Psoas muscle (tissue), 7 donors: ENCODE measurements at regions not wholly inside any gene's neighbourhood (a gene's known extent, or its start where the extent isn't known, plus 50 kb on each side); places are given as distances from the start of the nearest gene placed in this dataset.

ENCODE experiments used
- ATAC-seq, 4 donors: fragments of 200-7000 bp; cut with Tn5 transposase; one replicate each; pipeline ENCODE4 v1.9.1; 2020; ENCODE audit warnings: moderate library complexity in 3 of 4, mild to moderate bottlenecking in 2 of 4
- DNase-seq, 2 donors: peaks; one replicate each; pipeline ENCODE4 v3.0.0-alpha.2; 2020
- H3K27ac ChIP-seq: fragments of 200-600 bp; one replicate; pipeline ENCODE4 v1.8.0; 2022
- H3K27me3 ChIP-seq, 3 donors: fragments of 200-600 bp in 1 of 3; one replicate each; pipeline versions ENCODE4 v1.6.1 to v1.8.0; 2013 to 2022; ENCODE audit warnings: low read length in 2 of 3, mild to moderate bottlenecking in 2 of 3, moderate library complexity in 1 of 3; ENCODE audit not compliant: insufficient read depth in 3 of 3
- H3K36me3 ChIP-seq, 2 donors: fragments of 200-600 bp in 1 of 2; one replicate each; pipeline versions ENCODE4 v1.6.1 to v1.8.0; 2013 to 2022; ENCODE audit warnings: low read depth in 1 of 2, mild to moderate bottlenecking in 1 of 2, moderate library complexity in 1 of 2; ENCODE audit not compliant: insufficient read depth in 1 of 2
- H3K4me1 ChIP-seq: fragments of 200-600 bp; one replicate; pipeline ENCODE4 v1.8.0; 2022
- H3K4me3 ChIP-seq: fragments of 200-600 bp; one replicate; pipeline ENCODE4 v1.8.0; 2022; ENCODE audit warnings: mild to moderate bottlenecking
- H3K9me3 ChIP-seq: fragments of 200-600 bp; one replicate; pipeline ENCODE4 v1.8.0; 2022
- WGBS, 3 donors: extraction: QIAGEN DNeasy Blood & Tissue Kit; methylation state at CpG; one replicate each; pipeline versions ENCODE4 v1.1.6 to v1.1.7; 2013; 5-methylcytosine and 5-hydroxymethylcytosine counted together
- intact Hi-C, 2 donors: fragments of 100-400 bp; cut with DNase I; formaldehyde crosslinking; loops; one replicate each; pipeline versions ENCODE4 v1.11.0 to v1.14.2; 2022
- TF ChIP-seq, protein P1 (sequence below): fragments of 200-600 bp; IDR thresholded peaks from one replicate; pipeline ENCODE4 v1.8.0; 2022; ENCODE audit warnings: antibody characterized with exemption
- donor health status: healthy with polysubstance abuse.
- donor health status: DM: no; HTN: no; CAD: no; lungs with moderate emphysema.
- donor health status: Bipolar disorder and iron deficiency.
- donor health status: healthy.
- donor health status: DM: yes; HTN: yes; CAD: no.
- donor health status: DM: no; HTN: no; CAD: no.
- donor health status: DM: yes; HTN: yes; CAD: no.

DNA sequence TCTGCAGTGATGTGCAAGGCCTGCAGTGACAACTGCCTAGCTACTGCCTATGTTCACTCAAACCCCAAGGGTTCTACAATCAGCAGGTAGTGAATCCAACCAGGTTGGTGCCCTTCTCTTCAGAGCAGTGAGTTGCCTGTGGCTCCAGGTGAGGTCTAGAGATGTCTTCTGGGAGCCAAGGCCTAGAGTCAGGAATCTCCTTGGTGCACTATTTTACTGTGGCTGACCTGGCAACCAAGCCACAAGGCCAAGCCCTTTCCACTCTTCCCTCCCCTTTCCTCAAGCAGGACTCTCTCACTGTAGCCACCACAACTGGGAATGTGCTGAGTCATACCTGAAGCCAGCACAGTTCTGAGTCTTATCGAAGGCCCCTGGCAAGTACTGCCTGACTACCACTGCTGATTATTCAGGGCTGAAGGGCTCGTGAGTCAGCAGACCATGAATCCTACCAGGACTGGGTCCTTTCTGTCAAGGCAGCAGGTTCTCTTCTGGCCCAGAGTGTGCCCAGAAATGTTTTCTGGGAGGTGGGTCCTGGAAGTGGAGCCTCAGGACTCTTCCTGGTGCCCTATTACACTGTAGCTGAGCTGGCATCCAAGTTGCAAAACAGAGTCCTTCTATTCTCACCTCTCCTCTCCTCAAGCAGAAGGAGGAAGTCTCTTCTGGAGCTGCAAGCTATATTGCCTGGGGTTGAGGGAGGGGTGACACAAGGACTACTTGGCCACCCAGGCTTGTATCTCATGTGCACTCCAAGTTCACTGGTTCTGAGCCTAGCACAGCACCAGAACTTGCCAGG, 111.6 kb downstream of the BTC start:
- TF ChIP-seq, protein P1, sequence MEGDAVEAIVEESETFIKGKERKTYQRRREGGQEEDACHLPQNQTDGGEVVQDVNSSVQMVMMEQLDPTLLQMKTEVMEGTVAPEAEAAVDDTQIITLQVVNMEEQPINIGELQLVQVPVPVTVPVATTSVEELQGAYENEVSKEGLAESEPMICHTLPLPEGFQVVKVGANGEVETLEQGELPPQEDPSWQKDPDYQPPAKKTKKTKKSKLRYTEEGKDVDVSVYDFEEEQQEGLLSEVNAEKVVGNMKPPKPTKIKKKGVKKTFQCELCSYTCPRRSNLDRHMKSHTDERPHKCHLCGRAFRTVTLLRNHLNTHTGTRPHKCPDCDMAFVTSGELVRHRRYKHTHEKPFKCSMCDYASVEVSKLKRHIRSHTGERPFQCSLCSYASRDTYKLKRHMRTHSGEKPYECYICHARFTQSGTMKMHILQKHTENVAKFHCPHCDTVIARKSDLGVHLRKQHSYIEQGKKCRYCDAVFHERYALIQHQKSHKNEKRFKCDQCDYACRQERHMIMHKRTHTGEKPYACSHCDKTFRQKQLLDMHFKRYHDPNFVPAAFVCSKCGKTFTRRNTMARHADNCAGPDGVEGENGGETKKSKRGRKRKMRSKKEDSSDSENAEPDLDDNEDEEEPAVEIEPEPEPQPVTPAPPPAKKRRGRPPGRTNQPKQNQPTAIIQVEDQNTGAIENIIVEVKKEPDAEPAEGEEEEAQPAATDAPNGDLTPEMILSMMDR, result no peak
- no peaks in the 10 kb centered on the region for H3K27me3 ChIP-seq
- intact Hi-C loops, result no loop called here
- WGBS, 3 donors, result 50 to 67% (median 56%) methylated on average over 2 of the region's 2 CpGs
- peaks cover 5% of the 10 kb centered on the region for H3K9me3 ChIP-seq
- DNase-seq (no peak), ATAC-seq (no peak)
- H3K4me1 ChIP-seq, result no peaks in the 10 kb centered on the region
- H3K4me3 ChIP-seq, result no peak overlapping the region
- no peak overlapping the region for H3K27ac ChIP-seq
- no peaks in the 10 kb centered on the region for H3K36me3 ChIP-seq

DNA sequence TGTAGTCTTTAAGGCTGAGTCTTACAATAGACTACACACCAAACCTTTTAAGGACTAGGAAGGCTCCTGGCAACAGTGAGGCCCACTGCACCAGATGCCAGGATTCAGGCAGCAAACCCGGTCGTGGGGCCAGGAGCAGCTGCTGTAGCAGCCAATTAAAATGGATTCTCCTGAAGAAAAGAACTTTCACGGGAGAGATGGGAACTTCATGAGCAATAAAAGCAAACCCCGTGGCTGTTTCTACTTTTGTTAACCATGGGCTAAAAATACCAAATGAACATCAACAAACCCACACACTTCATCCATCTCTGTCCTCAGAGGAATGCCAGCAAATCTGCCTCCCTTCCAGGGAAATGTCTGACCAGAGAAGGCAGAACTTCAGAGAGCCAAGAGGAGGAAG, 101.4 kb downstream of the BTC start:
- no peaks in the 10 kb centered on the region for H3K36me3 ChIP-seq
- no peak overlapping the region for H3K27ac ChIP-seq
- H3K9me3 ChIP-seq, result no peaks in the 10 kb centered on the region
- DNase-seq, result no peak
- 6 to 11% (median 8%) methylated on average over 4 of the region's 4 CpGs for WGBS, 3 donors
- no peaks in the 10 kb centered on the region for H3K27me3 ChIP-seq
- intact Hi-C loops, result no loop called here
- no peaks in the 10 kb centered on the region for H3K4me1 ChIP-seq
- TF ChIP-seq, protein P1, result no peak
- no peak overlapping the region for H3K4me3 ChIP-seq
- ATAC-seq, result no peak
